A549 (cell line): ENCODE measurements at regions not wholly inside any gene's neighbourhood (a gene's known extent, or its start where the extent isn't known, plus 50 kb on each side); places are given as distances from the start of the nearest gene placed in this dataset.
A peak's percentile ranks its signal among the peaks of the same experiment; 100 is the strongest.

Experiments
- ATAC-seq, 2 experiments: fragments of 200-7000 bp in 1 of 2; fragments of >200 bp in 1 of 2; cut with Nextera tagmentation in 1 of 2; cut with Tn5 transposase in 1 of 2; 3 replicates each; pipeline versions ENCODE4 v1.8.0 to v1.9.1; 2018 to 2020; ENCODE audit warnings: mild to moderate bottlenecking in 1 of 2, moderate library complexity in 1 of 2
- CTCF ChIA-PET: fragments of 300-600 bp; sonication (Branson Sonifier 250); formaldehyde crosslinking; extraction: SDS; loops from one replicate; lab custom pipeline; 2021; ENCODE audit warnings: antibody characterized with exemption, inconsistent platforms; lab: Yijun Ruan, JAX
- POLR2A ChIA-PET: fragments of 350-600 bp; formaldehyde crosslinking; extraction: SDS; loops from one replicate; lab custom pipeline; 2021; ENCODE audit warnings: antibody characterized with exemption, inconsistent platforms; lab: Yijun Ruan, JAX
- DNase-seq, 2 experiments: peaks; one replicate each; pipeline versions ENCODE4 v3.0.0 to v3.0.0-alpha.2; 2011 to 2016; ENCODE audit warnings: low read depth in 1 of 2, low spot score in 1 of 2
- FAIRE-seq: peaks from 2 replicates; lab custom pipeline; 2011; peaks lifted over from hg19 to GRCh38; lab: Jason Lieb, UNC
- H3K27ac ChIP-seq, 2 experiments: fragments of >200 bp; sonication (Bioruptor Twin); formaldehyde crosslinking; 3 replicates each; pipeline ENCODE4 v1.5.1; 2016 to 2017
- H3K4me1 ChIP-seq: fragments of >200 bp; sonication (Bioruptor Twin); formaldehyde crosslinking; 3 replicates; pipeline ENCODE4 v1.6.1; 2016
- H3K4me2 ChIP-seq: fragments of >200 bp; sonication (Bioruptor Twin); formaldehyde crosslinking; 3 replicates; pipeline ENCODE4 v1.6.1; 2016
- H3K4me3 ChIP-seq: fragments of >200 bp; sonication (Bioruptor Twin); formaldehyde crosslinking; 3 replicates; pipeline ENCODE4 v1.5.1; 2016
- H3K9me3 ChIP-seq: fragments of >200 bp; sonication (Bioruptor Twin); formaldehyde crosslinking; 3 replicates; pipeline ENCODE4 v1.6.1; 2016
- ATOH8 ChIP-seq: fragments of 250-450 bp; sonication (Bioruptor Pico); IDR thresholded peaks from 2 replicates; pipeline ENCODE4 v1.5.0; 2020; ENCODE audit warnings: low read depth, mild to moderate bottlenecking, moderate library complexity
- BCL3 ChIP-seq: fragments of >200 bp; sonication (Bioruptor Twin); formaldehyde crosslinking; IDR thresholded peaks from 3 replicates; pipeline ENCODE4 v1.6.1; 2016
- CEBPB ChIP-seq, 2 experiments: fragments of >200 bp in 1 of 2; sonication (Bioruptor Twin) in 1 of 2; formaldehyde crosslinking in 1 of 2; IDR thresholded peaks; 2 replicates each; pipeline ENCODE4 v1.6.1; 2012 to 2016
- CHD4 ChIP-seq: fragments of 200-600 bp; sonication (generic); IDR thresholded peaks from 2 replicates; pipeline ENCODE4 v1.6.1; 2016; ENCODE audit warnings: antibody characterized with exemption, mild to moderate bottlenecking, borderline replicate concordance
- ELK1 ChIP-seq: fragments of 150-350 bp; IDR thresholded peaks from 2 replicates; pipeline ENCODE4 v1.6.1; 2014; ENCODE audit warnings: low read depth, mild to moderate bottlenecking, low read length
- FOSL2 ChIP-seq, 2 experiments: fragments of 450-650 bp in 1 of 2; fragments of >200 bp in 1 of 2; sonication (Bioruptor Twin) in 1 of 2; formaldehyde crosslinking; IDR thresholded peaks; 2 replicates each; pipeline versions ENCODE4 v1.5.0 to v1.6.1; 2016 to 2020; ENCODE audit warnings: mild to moderate bottlenecking in 1 of 2, moderate library complexity in 1 of 2
- GATA3 ChIP-seq: IDR thresholded peaks from 2 replicates; pipeline ENCODE4 v1.6.1; 2012; ENCODE audit warnings: borderline replicate concordance
- HOXA7 ChIP-seq: fragments of 250-450 bp; sonication (Bioruptor Pico); IDR thresholded peaks from 2 replicates; pipeline ENCODE4 v1.5.0; 2020; ENCODE audit warnings: mild to moderate bottlenecking, moderate library complexity
- HOXB13 ChIP-seq: fragments of 250-450 bp; sonication (Bioruptor Pico); IDR thresholded peaks from 2 replicates; pipeline ENCODE4 v1.5.0; 2020; ENCODE audit warnings: low read depth, mild to moderate bottlenecking, moderate library complexity
- JUN ChIP-seq, 2 experiments: fragments of >200 bp; sonication (Bioruptor Twin); formaldehyde crosslinking; IDR thresholded peaks; 2 replicates in 1 of 2; 3 replicates in 1 of 2; pipeline ENCODE4 v1.6.1; 2016 to 2017
- KDM5A ChIP-seq: fragments of 200-600 bp; sonication (generic); IDR thresholded peaks from 2 replicates; pipeline ENCODE4 v1.6.1; 2016; ENCODE audit warnings: antibody characterized with exemption, mild to moderate bottlenecking
- MAZ ChIP-seq: fragments of 150-350 bp; IDR thresholded peaks from 2 replicates; pipeline ENCODE4 v1.6.1; 2014; ENCODE audit warnings: antibody characterized with exemption, low read depth, low read length, borderline replicate concordance
- MYC ChIP-seq: IDR thresholded peaks from 2 replicates; pipeline ENCODE4 v1.6.1; 2012; ENCODE audit warnings: mild to moderate bottlenecking, inconsistent platforms, low read length, improper control_type of control experiment, borderline replicate concordance
- NPAS2 ChIP-seq: fragments of 250-450 bp; sonication (Bioruptor Pico); IDR thresholded peaks from 2 replicates; pipeline ENCODE4 v1.8.0; 2022; ENCODE audit warnings: mild to moderate bottlenecking, moderate library complexity, borderline replicate concordance
- PBX3 ChIP-seq: IDR thresholded peaks from 2 replicates; pipeline ENCODE4 v1.6.1; 2012
- PHF8 ChIP-seq: fragments of 200-600 bp; sonication (generic); IDR thresholded peaks from 2 replicates; pipeline ENCODE4 v1.6.1; 2016; ENCODE audit warnings: low read depth, mild to moderate bottlenecking, antibody characterized with exemption, moderate library complexity, borderline replicate concordance
- POLR2AphosphoS2 ChIP-seq: conservative IDR thresholded peaks from 2 replicates; pipeline ENCODE4 v1.6.1; 2012; ENCODE audit warnings: low read length, improper control_type of control experiment, inconsistent platforms
- RAD21 ChIP-seq, 2 experiments: fragments of >200 bp in 1 of 2; sonication (Bioruptor Twin) in 1 of 2; formaldehyde crosslinking in 1 of 2; IDR thresholded peaks in 1 of 2; conservative IDR thresholded peaks in 1 of 2; 2 replicates in 1 of 2; 3 replicates in 1 of 2; pipeline ENCODE4 v1.6.1; 2012 to 2018; ENCODE audit warnings: inconsistent platforms in 1 of 2
- RARB ChIP-seq: fragments of 250-450 bp; sonication (Bioruptor Pico); IDR thresholded peaks from 2 replicates; pipeline ENCODE4 v1.8.0; 2021; ENCODE audit warnings: mild to moderate bottlenecking, moderate library complexity
- RNF2 ChIP-seq: fragments of 200-600 bp; sonication (generic); IDR thresholded peaks from 2 replicates; pipeline ENCODE4 v1.6.1; 2016; ENCODE audit warnings: low read depth, mild to moderate bottlenecking, antibody characterized with exemption, moderate library complexity, borderline replicate concordance
- SREBF2 ChIP-seq: fragments of 450-650 bp; IDR thresholded peaks from 2 replicates; pipeline ENCODE4 v1.6.1; 2014; ENCODE audit warnings: mild to moderate bottlenecking, moderate library complexity
- USF2 ChIP-seq: fragments of 450-650 bp; IDR thresholded peaks from 2 replicates; pipeline ENCODE4 v1.6.1; 2014; ENCODE audit warnings: antibody characterized with exemption
- ZNF302 ChIP-seq: fragments of 250-450 bp; sonication (Bioruptor Pico); IDR thresholded peaks from 2 replicates; pipeline ENCODE4 v1.9.0; 2021; ENCODE audit warnings: inconsistent platforms, mild to moderate bottlenecking, moderate library complexity
- WGBS: methylation state at CpG from one replicate; pipeline ENCODE4 v1.1.6; 2017; ENCODE audit errors: missing lambda C conversion rate; 5-methylcytosine and 5-hydroxymethylcytosine counted together

GRCh38 chr13:79936368-79937136 is 404.4 kb downstream of the SPRY2 start (continued):
- TF ChIP-seq BCL3 (peak; percentile 73; the same call in 1 of the 3 replicates), FOSL2 (IDR thresholded peaks at IDR 0.05) (peak; percentile 85), FOSL2 (CRISPR knock-in tag; IDR thresholded peaks at IDR 0.05) (peak; percentile 93), HOXB13 (peak; percentile 71; the same call in 1 of the 2 replicates), ELK1 (no peak), RAD21 (conservative IDR thresholded peaks at IDR 0.05 in 1 of 2, IDR thresholded peaks at IDR 0.05 in 1 of 2) (peak; percentile 46 to 53), JUN (IDR thresholded peaks at IDR 0.05) (peak; percentile 83 to 86; a peak in 4 of 5 replicates)
- TF ChIP-seq, all 56 proteins: peak for 18

GRCh38 chr13:79935121-79935520 is 405.8 kb downstream of the SPRY2 start:
- Histone ChIP-seq H3K4me3 (no peak overlapping the region), H3K27ac (peak overlapping the region; percentile 44 to 91; a peak in 2 of 6 replicates), H3K9me3 (0 out of 3 replicates have a peak, but pooled peaks cover 4% of the 10 kb centered on the region), H3K4me1 (peaks cover 18% of the 10 kb centered on the region), H3K4me2 (no peak overlapping the region)
- FAIRE-seq (no peak), DNase-seq (no peak), ATAC-seq (no peak)
- no peak for TF ChIP-seq HOXA7 (CRISPR knock-in tag)
- ChIA-PET CTCF (no interaction called here), POLR2A (no interaction called here)

- DNase-seq (no peak), FAIRE-seq (no peak), ATAC-seq (no peak)
- no peak for TF ChIP-seq ATOH8 (CRISPR knock-in tag)
- TF ChIP-seq RARB (CRISPR knock-in tag): no peak
- no peak for TF ChIP-seq USF2
- TF ChIP-seq SREBF2: no peak
- TF ChIP-seq FOSL2 (IDR thresholded peaks at IDR 0.05): no peak
- no peak for TF ChIP-seq FOSL2 (CRISPR knock-in tag; IDR thresholded peaks at IDR 0.05)
- TF ChIP-seq POLR2AphosphoS2: no peak
- no peak for TF ChIP-seq MAZ
- no peak for TF ChIP-seq CEBPB (IDR thresholded peaks at IDR 0.05)
- no peak for TF ChIP-seq MYC
- no peak for TF ChIP-seq JUN (IDR thresholded peaks at IDR 0.05)
- no peak for TF ChIP-seq RNF2
- no peak for TF ChIP-seq GATA3
- TF ChIP-seq PHF8: no peak
- no peak for TF ChIP-seq KDM5A
- TF ChIP-seq NPAS2: no peak
- TF ChIP-seq ZNF302: no peak
- no peak for TF ChIP-seq PBX3
- no peak for TF ChIP-seq CHD4
- CTCF ChIA-PET: no interaction called here
- Histone ChIP-seq H3K4me1 (peaks cover 18% of the 10 kb centered on the region), H3K9me3 (0 out of 3 replicates have a peak, but pooled peaks cover 4% of the 10 kb centered on the region), H3K4me3 (no peak overlapping the region), H3K27ac (0 out of 6 replicates have a peak overlapping the region, but pooled peaks of 1 of the 2 experiments have one; percentile 32), H3K4me2 (no peak overlapping the region)
- 86% methylated on average over 2 of the region's 2 CpGs for WGBS
- POLR2A ChIA-PET: no interaction called here
Measured at GRCh38 chr13:79933389-79933788, 407.5 kb downstream of the SPRY2 start.
